ENCODE measurements at regions not wholly inside any gene's neighbourhood (a gene's known extent, or its start where the extent isn't known, plus 50 kb on each side); places are given as distances from the start of the nearest gene placed in this dataset.

- no peak for DNase-seq
- no peak for ATAC-seq
These were observed 1065.1 kb downstream of the SLITRK1 start for GRCh38 chr13:82817133-82817532.

- ATAC-seq (no peak), DNase-seq (no peak)
These were observed 1066.5 kb downstream of the SLITRK1 start for GRCh38 chr13:82815791-82816190.

DNA sequence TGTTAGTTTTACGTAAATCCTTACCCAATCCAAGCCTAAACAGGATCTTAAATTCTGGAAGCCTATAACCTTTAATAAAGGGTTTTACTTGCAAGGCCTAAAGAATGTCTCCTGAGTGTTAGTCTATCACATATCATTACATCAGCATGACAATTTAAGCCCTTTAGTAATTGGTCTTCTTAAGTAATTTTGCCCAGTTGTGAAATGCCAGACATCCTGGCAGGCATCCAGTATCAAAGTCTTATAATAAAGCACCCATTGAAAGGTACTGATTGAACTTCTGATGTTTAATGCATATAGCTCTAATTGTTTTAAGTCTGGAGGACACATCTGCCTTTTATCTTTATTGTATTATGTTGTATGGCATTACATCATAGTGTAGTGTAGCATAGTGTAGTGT, 1078.9 kb downstream of the SLITRK1 start:
- DNase-seq (no peak), ATAC-seq (no peak)

DNA sequence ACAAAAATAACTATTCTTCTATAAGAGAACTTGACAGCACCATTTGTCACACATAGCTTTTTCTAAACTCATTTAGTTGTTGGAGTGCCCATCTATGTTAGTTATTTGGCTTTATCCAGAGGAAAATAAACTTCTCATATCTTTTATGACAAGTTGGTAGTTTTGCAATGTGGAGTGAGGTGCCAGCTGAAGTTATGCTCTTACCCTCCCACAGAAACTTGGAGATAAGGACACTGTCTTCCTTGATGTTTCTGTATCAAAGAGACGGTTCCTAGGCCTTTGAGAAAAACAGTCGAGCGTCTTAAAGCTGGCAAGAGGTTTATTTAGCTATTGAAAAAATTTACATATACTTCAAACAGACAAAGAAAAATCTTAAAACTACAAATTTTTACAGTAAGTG, 1079.7 kb downstream of the SLITRK1 start:
- ATAC-seq (no peak), DNase-seq (no peak)

- ATAC-seq (no peak), DNase-seq (no peak)
These were observed 1081.9 kb downstream of the SLITRK1 start for GRCh38 chr13:82800391-82800790.

- no peak for ATAC-seq
- DNase-seq = no peak
These were observed 1084.4 kb downstream of the SLITRK1 start for GRCh38 chr13:82797876-82798275.

DNA sequence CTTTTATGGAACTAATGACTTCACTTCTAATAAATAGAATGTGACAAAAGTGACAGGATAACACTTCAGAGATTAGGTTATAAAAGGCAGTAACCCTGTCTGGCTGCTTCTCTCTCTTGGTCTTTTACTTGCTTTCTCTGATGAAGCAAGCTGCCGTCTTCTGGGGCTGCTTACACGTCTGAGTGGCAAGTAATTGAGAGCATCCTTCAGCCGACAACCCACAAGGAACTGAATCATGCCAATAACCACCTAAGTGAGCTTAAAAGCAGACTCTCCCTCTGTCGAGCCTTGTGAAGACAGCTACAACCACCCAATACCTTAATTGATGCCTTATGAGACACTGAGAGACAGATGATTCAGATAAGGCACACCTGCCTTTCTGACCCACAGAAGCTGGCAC, 1091.2 kb downstream of the SLITRK1 start:
- no peak for ATAC-seq
- DNase-seq = no peak

DNA sequence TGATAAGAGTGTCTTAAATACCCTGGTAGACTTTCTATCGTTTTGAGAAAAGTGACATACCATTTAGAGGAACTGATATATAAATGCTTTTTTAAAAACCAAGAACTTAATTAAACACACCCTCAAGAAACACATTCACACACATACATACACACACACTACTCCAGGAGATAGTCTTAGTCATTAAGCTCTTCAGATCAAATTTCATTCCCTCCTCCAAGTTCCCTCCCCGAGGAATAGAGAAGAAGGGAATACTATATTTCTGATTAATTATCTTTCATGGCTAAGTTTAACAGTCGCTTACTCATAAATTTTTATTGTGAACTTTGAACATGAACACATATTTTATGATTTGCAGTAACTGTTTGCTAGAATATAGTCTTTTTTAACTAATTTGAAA, 1109.5 kb downstream of the SLITRK1 start:
- no peak for ATAC-seq
- no peak for DNase-seq

GRCh38 chr13:82766732-82767321, 1115.4 kb downstream of the SLITRK1 start:
- no peak for DNase-seq

DNA sequence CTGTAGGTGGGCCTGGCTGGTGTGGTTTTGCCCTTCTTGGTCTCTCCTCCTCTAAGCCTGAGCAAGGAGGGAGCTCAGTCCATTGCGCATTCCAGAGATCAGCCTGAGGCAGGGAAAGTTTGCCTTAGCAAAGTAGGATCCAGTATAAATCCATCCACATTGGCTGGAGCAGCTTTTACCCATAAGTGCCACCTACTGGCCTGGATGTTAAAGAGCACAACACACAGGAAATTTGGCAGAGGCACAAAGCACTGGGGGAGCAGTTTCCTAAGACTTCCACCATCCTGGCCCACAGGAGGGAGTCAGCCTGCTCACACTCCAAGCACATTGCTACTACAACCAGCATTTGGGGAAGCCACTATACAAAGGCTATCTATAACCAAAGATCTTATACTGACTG, 1124.2 kb downstream of the SLITRK1 start:
- ATAC-seq (no peak), DNase-seq (no peak)

More at GRCh38 chr13:82766732-82767321, 1115.4 kb downstream of the SLITRK1 start:
- no peak for ATAC-seq

DNA sequence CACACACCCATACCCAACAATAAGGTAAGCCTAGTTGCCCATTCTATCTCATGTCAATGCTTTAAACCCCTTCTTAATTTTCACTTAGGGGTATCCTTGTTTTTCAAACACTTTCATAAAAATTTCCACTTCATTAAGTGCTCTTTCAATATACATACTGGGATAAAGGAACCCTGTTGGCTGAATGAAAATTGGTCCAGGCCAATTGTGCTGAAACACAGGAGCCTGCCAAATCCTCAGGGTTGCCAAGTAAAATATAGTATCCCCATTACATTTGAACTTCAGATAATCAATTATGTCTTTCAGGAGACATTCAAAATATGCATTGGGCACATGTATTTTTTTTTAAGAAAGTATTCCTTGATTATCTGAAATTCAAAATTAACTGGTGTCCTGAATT, 1131.1 kb downstream of the SLITRK1 start:
- no peak for DNase-seq
- ATAC-seq = no peak

GRCh38 chr13:82749551-82749950, 1132.7 kb downstream of the SLITRK1 start:
- no peak for ATAC-seq
- DNase-seq = no peak

DNA sequence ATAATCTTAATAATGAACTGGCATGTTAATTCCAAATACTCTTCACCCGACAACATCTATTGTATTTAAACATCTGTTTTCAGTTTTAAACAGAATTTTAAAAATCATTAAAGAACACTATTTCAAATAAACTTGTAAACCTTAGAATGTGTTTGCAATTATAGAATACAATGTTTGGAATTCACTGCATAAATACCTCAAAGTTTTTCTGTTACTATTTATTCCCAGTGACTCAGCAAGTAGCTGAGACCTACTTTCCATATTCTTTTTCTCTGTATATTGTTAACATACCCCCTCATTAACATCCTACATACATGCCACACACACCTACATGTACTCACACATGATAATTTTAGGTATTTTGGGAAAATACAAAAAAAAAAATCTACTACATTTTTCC, 1134.3 kb downstream of the SLITRK1 start:
- ATAC-seq (no peak), DNase-seq (no peak)

GRCh38 chr13:82747291-82747690, 1135.0 kb downstream of the SLITRK1 start:
- DNase-seq (no peak), ATAC-seq (no peak)

DNA sequence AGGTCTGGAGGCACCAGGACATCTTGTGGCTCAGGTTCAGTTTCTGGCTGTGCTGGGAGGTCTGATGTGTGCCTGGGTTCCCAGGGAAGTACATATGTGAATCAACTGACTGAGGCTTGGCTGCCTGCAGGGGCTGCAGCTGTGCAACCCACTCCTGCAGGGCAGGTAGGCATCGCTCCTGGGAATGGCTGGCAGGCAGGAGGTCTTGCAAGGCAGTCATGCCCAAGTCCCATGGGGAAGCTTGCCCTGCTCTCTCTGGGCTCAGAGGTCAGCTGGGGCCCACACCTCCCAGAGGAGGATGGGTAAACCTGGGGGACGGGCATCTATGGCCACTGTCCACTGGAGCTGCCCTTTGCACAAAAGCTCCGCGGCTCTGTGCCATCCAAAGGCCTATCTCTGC, 1141.8 kb downstream of the SLITRK1 start:
- ATAC-seq = no peak
- DNase-seq = no peak

DNA sequence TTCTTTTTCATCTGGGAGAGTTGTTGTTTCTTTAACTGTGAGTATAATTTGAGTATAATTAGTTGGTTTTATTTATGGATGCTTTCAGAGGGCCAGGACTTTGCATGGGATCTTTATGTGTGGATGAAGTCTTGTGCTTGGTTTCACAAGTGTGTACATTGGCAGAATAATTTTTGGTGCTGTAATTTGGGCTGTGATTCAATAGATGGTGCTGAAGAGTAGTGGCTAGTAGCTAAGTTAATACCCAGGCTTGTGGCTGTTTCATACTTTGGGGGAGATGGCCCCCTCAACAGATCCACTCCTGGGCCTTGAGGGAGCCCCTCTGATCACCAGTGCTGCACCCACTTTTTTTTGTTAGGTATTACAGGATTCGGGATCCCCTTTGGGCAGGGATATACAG, 1142.4 kb downstream of the SLITRK1 start:
- no peak for DNase-seq

DNA sequence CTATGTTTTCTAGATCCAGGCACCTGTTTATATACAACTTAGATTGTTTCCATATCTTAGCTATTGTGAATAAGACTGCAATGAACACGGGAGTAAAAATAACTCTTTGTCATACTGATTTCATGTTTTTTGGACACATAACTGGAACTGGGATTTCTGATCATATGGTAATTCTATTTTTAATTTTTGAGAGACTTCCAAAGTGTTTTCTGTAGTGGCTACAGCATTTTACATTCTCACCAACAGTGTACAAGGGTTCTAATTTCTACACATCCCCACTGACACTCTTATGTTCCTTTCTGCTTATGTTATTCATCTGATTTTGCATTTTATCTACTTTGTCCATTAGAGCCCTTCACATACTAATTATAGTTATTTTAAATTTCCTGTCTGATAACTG, 1152.9 kb downstream of the SLITRK1 start:
- DNase-seq = no peak
- ATAC-seq = no peak

More for the DNA sequence above, 1142.4 kb downstream of the SLITRK1 start:
- no peak for ATAC-seq

- DNase-seq (no peak), ATAC-seq (no peak)
These were observed 1161.3 kb downstream of the SLITRK1 start for GRCh38 chr13:82720986-82721385.

- DNase-seq (no peak), ATAC-seq (no peak)
These were observed 1162.3 kb downstream of the SLITRK1 start for GRCh38 chr13:82719987-82720386.

- ATAC-seq = no peak
- DNase-seq = no peak
These were observed 1165.0 kb downstream of the SLITRK1 start for GRCh38 chr13:82717249-82717648.

GRCh38 chr13:82713687-82714405, 1168.4 kb downstream of the SLITRK1 start:
- DNase-seq (no peak), ATAC-seq (no peak)

DNA sequence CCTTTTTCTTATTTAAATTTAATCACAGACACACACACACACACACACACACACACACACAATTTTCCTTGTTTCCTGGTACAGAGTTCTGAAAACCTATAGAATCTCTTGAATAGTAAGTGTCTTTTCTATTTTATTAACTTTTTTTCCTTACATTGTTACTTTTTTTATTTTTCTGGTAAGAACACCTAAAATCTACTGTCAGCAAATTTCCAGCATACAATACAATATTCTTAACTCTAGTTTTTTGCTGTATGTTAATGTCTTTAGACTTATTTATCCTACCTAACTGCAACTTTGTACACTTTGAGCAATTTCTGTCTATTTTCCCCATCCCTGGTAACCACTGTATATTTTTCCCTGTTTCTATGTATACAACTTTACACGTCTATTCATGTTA, 1179.8 kb downstream of the SLITRK1 start:
- ATAC-seq (no peak), DNase-seq (no peak)

DNA sequence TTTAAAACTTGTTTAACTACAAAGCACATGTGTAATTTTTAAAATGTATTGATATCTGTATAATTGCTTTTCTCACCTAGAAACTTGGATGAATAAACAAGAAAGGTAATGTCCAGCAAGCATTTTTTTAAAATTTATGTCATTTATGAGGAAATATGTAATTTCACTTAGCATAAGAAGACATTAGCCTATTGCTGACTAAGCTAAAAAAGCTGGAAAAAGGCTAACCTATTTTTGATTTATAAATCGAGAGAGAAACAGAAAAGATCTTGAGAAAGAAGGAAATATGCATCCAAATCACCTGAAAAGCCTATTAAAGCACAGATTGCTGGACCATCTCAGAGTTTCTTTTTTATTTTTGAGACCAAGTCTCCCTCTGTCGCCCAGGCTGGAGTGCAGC, 1181.3 kb downstream of the SLITRK1 start:
- ATAC-seq (no peak), DNase-seq (no peak)

DNA sequence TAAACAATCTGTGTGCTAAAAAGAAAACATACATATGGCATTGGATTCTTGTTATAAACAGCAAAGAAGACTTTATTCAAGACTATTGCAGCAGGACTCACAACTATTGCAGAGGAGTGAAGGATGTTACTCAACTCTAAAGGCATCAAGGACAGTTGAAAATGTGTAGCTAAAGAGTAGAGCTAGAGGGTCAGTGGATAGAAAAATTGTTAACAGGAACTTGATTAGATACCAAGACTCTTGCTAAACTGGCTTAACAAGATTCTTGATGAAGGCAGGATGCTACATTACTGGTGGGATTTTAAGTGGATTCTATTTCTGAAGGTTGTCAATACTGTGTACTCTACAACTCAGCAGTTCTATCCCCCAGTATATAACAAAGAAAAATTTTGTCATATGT, 1183.3 kb downstream of the SLITRK1 start:
- no peak for DNase-seq
- no peak for ATAC-seq
